C4-2B (cell line): ENCODE measurements at regions not wholly inside any gene's neighbourhood (a gene's known extent, or its start where the extent isn't known, plus 50 kb on each side); places are given as distances from the start of the nearest gene placed in this dataset.

ENCODE experiments used
- ZFX ChIP-seq: fragments of 450-650 bp; IDR thresholded peaks from 2 replicates; pipeline ENCODE4 v1.6.1; 2017
- TF ChIP-seq, protein P1 (sequence below): fragments of 450-650 bp; conservative IDR thresholded peaks from 2 replicates; pipeline ENCODE4 v1.5.1; 2017; ENCODE audit warnings: mild to moderate bottlenecking

DNA sequence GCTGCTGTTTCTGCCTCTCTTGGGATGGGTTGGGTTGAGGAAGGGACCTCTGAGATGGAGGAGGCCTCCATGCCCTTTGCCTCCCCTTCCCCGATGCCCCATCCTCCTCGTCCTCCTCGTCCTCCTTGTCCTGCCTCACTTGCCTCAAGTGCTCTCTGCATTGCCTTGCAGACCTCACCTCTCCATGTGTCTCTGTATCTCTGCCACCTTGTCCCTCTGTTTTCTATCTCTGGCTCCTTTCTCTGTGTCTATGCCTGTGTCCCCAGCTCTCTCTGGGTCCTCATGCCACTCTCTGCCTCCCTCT lies 87.5 kb downstream of the MCFD2 start:
- no peak for TF ChIP-seq ZFX
- TF ChIP-seq, protein P1, sequence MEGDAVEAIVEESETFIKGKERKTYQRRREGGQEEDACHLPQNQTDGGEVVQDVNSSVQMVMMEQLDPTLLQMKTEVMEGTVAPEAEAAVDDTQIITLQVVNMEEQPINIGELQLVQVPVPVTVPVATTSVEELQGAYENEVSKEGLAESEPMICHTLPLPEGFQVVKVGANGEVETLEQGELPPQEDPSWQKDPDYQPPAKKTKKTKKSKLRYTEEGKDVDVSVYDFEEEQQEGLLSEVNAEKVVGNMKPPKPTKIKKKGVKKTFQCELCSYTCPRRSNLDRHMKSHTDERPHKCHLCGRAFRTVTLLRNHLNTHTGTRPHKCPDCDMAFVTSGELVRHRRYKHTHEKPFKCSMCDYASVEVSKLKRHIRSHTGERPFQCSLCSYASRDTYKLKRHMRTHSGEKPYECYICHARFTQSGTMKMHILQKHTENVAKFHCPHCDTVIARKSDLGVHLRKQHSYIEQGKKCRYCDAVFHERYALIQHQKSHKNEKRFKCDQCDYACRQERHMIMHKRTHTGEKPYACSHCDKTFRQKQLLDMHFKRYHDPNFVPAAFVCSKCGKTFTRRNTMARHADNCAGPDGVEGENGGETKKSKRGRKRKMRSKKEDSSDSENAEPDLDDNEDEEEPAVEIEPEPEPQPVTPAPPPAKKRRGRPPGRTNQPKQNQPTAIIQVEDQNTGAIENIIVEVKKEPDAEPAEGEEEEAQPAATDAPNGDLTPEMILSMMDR, result no peak
